ENCODE measurements at regions not wholly inside any gene's neighbourhood (a gene's known extent, or its start where the extent isn't known, plus 50 kb on each side); places are given as distances from the start of the nearest gene placed in this dataset.
"Not testable (repeated sequence)": the region's sequence is repeated elsewhere in the genome, so short reads cannot be mapped to it uniquely, and the experiment has no call there.

GRCh38 chr18:8930990-8931616 is 171.4 kb upstream of the NDUFV2 start:
- no peaks in the 10 kb centered on the region for H3K4me1 ChIP-seq (ENCODE audit: insufficient read depth, poor library complexity, severe bottlenecking)
- no peaks in the 10 kb centered on the region for H3K36me3 ChIP-seq (ENCODE audit: low read depth)
- DNase-seq (ENCODE audit: low spot score) (no peak), ATAC-seq (ENCODE audit: low read depth) (no peak)
- H3K27me3 ChIP-seq (ENCODE audit: insufficient read depth, poor library complexity, severe bottlenecking) = no peaks in the 10 kb centered on the region
- H3K27ac ChIP-seq (ENCODE audit: poor library complexity, severe bottlenecking) = no peak overlapping the region
- no peak overlapping the region for H3K4me3 ChIP-seq (ENCODE audit: severe bottlenecking)
- no peak for TF ChIP-seq CTCF (IDR thresholded peaks at IDR 0.05; ENCODE audit: poor library complexity, severe bottlenecking)
- H3K9me3 ChIP-seq (ENCODE audit: severe bottlenecking) = peaks cover 6% of the 10 kb centered on the region

GRCh38 chr18:8932866-8933265 is 169.6 kb upstream of the NDUFV2 start:
- TF ChIP-seq CTCF (IDR thresholded peaks at IDR 0.05; ENCODE audit: poor library complexity, severe bottlenecking) = no peak
- no peak overlapping the region for H3K4me3 ChIP-seq (ENCODE audit: severe bottlenecking)
- H3K9me3 ChIP-seq (ENCODE audit: severe bottlenecking) = no peaks in the 10 kb centered on the region
- no peaks in the 10 kb centered on the region for H3K27me3 ChIP-seq (ENCODE audit: insufficient read depth, poor library complexity, severe bottlenecking)
- no peaks in the 10 kb centered on the region for H3K4me1 ChIP-seq (ENCODE audit: insufficient read depth, poor library complexity, severe bottlenecking)
- ATAC-seq (ENCODE audit: low read depth) = no peak
- H3K36me3 ChIP-seq (ENCODE audit: low read depth) = no peaks in the 10 kb centered on the region
- no peak for DNase-seq (ENCODE audit: low spot score)
- no peak overlapping the region for H3K27ac ChIP-seq (ENCODE audit: poor library complexity, severe bottlenecking)

- ATAC-seq (ENCODE audit: low read depth) (no peak), DNase-seq (ENCODE audit: low spot score) (no peak)
- Histone ChIP-seq H3K36me3 (ENCODE audit: low read depth) (no peaks in the 10 kb centered on the region), H3K27me3 (ENCODE audit: insufficient read depth, poor library complexity, severe bottlenecking) (no peaks in the 10 kb centered on the region), H3K9me3 (ENCODE audit: severe bottlenecking) (no peaks in the 10 kb centered on the region), H3K4me3 (ENCODE audit: severe bottlenecking) (no peak overlapping the region), H3K27ac (ENCODE audit: poor library complexity, severe bottlenecking) (no peak overlapping the region), H3K4me1 (ENCODE audit: insufficient read depth, poor library complexity, severe bottlenecking) (no peaks in the 10 kb centered on the region)
- no peak for TF ChIP-seq CTCF (IDR thresholded peaks at IDR 0.05; ENCODE audit: poor library complexity, severe bottlenecking)
Measured at GRCh38 chr18:8933714-8934284, 168.7 kb upstream of the NDUFV2 start.

- not testable (repeated sequence) for DNase-seq (ENCODE audit: low spot score); H3K27me3 ChIP-seq (ENCODE audit: insufficient read depth, poor library complexity, severe bottlenecking); ATAC-seq (ENCODE audit: low read depth); H3K9me3 ChIP-seq (ENCODE audit: severe bottlenecking); H3K4me3 ChIP-seq (ENCODE audit: severe bottlenecking); H3K36me3 ChIP-seq (ENCODE audit: low read depth); H3K27ac ChIP-seq (ENCODE audit: poor library complexity, severe bottlenecking); H3K4me1 ChIP-seq (ENCODE audit: insufficient read depth, poor library complexity, severe bottlenecking)
Measured at GRCh38 chr18:8935346-8935745, 167.2 kb upstream of the NDUFV2 start.

- ATAC-seq (ENCODE audit: low read depth) = no peak
- no peak for TF ChIP-seq CTCF (IDR thresholded peaks at IDR 0.05; ENCODE audit: poor library complexity, severe bottlenecking)
Measured at GRCh38 chr18:8936619-8937018, 165.9 kb upstream of the NDUFV2 start.

More at GRCh38 chr18:8936619-8937018, 165.9 kb upstream of the NDUFV2 start:
- Histone ChIP-seq H3K36me3 (ENCODE audit: low read depth) (no peaks in the 10 kb centered on the region), H3K27me3 (ENCODE audit: insufficient read depth, poor library complexity, severe bottlenecking) (no peaks in the 10 kb centered on the region), H3K9me3 (ENCODE audit: severe bottlenecking) (no peaks in the 10 kb centered on the region), H3K27ac (ENCODE audit: poor library complexity, severe bottlenecking) (no peak overlapping the region), H3K4me1 (ENCODE audit: insufficient read depth, poor library complexity, severe bottlenecking) (no peaks in the 10 kb centered on the region), H3K4me3 (ENCODE audit: severe bottlenecking) (no peak overlapping the region)
- DNase-seq (ENCODE audit: low spot score) = no peak

Measured in RWPE2 (cell line).